Endothelial cell of umbilical vein (primary cell): ENCODE measurements at regions not wholly inside any gene's neighbourhood (a gene's known extent, or its start where the extent isn't known, plus 50 kb on each side); places are given as distances from the start of the nearest gene placed in this dataset.

Source experiments
- BruUV-seq: library from RNA; stranded (reverse); fragments of 400-500 nt; replicated peaks from 2 replicates; lab custom pipeline; 2021; lab: Mats Ljungman, UMichigan
- CTCF ChIA-PET: fragments of 300-600, 350-600 bp; sonication (Branson Sonifier 250); formaldehyde crosslinking; loops from one replicate; lab custom pipeline; 2021; ENCODE audit warnings: antibody characterized with exemption, inconsistent platforms; lab: Charles Lee
- POLR2A ChIA-PET: fragments of 300-600, 350-600 bp; sonication (Branson Sonifier 250); formaldehyde crosslinking; loops from one replicate; lab custom pipeline; 2021; ENCODE audit warnings: antibody characterized with exemption, inconsistent platforms; lab: Charles Lee
- DNase-seq: peaks from one replicate; pipeline ENCODE4 v3.0.0-alpha.2; 2011; ENCODE audit warnings: low read depth, low spot score
- FAIRE-seq: peaks from 2 replicates; lab custom pipeline; 2011; peaks lifted over from hg19 to GRCh38; lab: Jason Lieb, UNC
- H2AFZ ChIP-seq: 2 replicates; pipeline ENCODE4 v1.6.0; 2012; ENCODE audit warnings: low read depth, low read length, control low read depth, inconsistent platforms
- H3K27ac ChIP-seq: 2 replicates; pipeline ENCODE4 v1.5.1; 2011; ENCODE audit warnings: low read depth, mild to moderate bottlenecking, control low read depth, low read length, moderate library complexity; ENCODE audit not compliant: insufficient read depth
- H3K27me3 ChIP-seq, 2 experiments: 2 replicates each; pipeline versions ENCODE4 v1.6.0 to v1.6.1; 2011; ENCODE audit warnings: low read length in 2 of 2, mixed read lengths in 1 of 2; ENCODE audit not compliant: control insufficient read depth in 2 of 2, insufficient read depth in 2 of 2
- H3K36me3 ChIP-seq, 2 experiments: 2 replicates in 1 of 2; 3 replicates in 1 of 2; pipeline ENCODE4 v1.5.1; 2011; ENCODE audit warnings: low read length in 2 of 2, mild to moderate bottlenecking in 1 of 2, moderate library complexity in 1 of 2; ENCODE audit not compliant: control insufficient read depth in 2 of 2, insufficient read depth in 2 of 2; ENCODE audit errors: extremely low read depth in 1 of 2
- H3K4me1 ChIP-seq: 3 replicates; pipeline ENCODE4 v1.5.1; 2011; ENCODE audit warnings: mild to moderate bottlenecking, low read length; ENCODE audit not compliant: control insufficient read depth, insufficient read depth; ENCODE audit errors: extremely low read depth
- H3K4me2 ChIP-seq: 2 replicates; pipeline ENCODE4 v1.6.1; 2011; ENCODE audit warnings: low read length, control low read depth, mixed read lengths; ENCODE audit not compliant: insufficient read depth
- H3K4me3 ChIP-seq, 3 experiments: fragments of 200-600 bp in 1 of 3; sonication (generic), shearing (Covaris generic) in 1 of 3; replicated peaks in 1 of 3; 2 replicates each; pipeline ENCODE4 v1.5.1; 2011 to 2016; ENCODE audit warnings: control low read depth in 3 of 3, low read length in 3 of 3, mild to moderate bottlenecking in 2 of 3, inconsistent platforms in 1 of 3, low read depth in 1 of 3, moderate library complexity in 1 of 3; ENCODE audit not compliant: insufficient read depth in 1 of 3
- H3K79me2 ChIP-seq: 2 replicates; pipeline ENCODE4 v1.6.0; 2012; ENCODE audit warnings: low read length, inconsistent platforms; ENCODE audit not compliant: control insufficient read depth, insufficient read depth
- H3K9ac ChIP-seq: replicated peaks from 2 replicates; pipeline ENCODE3; 2011; ENCODE audit warnings: low read length, control low read depth; ENCODE audit not compliant: insufficient read depth; ENCODE audit errors: extremely low read depth
- H3K9me1 ChIP-seq: replicated peaks from 3 replicates; pipeline ENCODE4 v1.6.0; 2011; ENCODE audit warnings: mild to moderate bottlenecking, low read length; ENCODE audit not compliant: control insufficient read depth, insufficient read depth; ENCODE audit errors: extremely low read depth
- H3K9me3 ChIP-seq: replicated peaks from 2 replicates; pipeline ENCODE4 v1.5.1; 2012; ENCODE audit warnings: low read length, inconsistent platforms; ENCODE audit not compliant: control insufficient read depth, insufficient read depth
- H4K20me1 ChIP-seq: replicated peaks from 2 replicates; pipeline ENCODE3; 2011; ENCODE audit warnings: mild to moderate bottlenecking, low read length; ENCODE audit not compliant: control insufficient read depth, insufficient read depth; ENCODE audit errors: extremely low read depth
- FOS ChIP-seq: IDR thresholded peaks from 2 replicates; pipeline ENCODE4 v1.6.1; 2011; ENCODE audit warnings: mild to moderate bottlenecking, low read length, moderate library complexity, borderline replicate concordance; ENCODE audit not compliant: insufficient read depth
- GATA2 ChIP-seq: IDR thresholded peaks from 2 replicates; pipeline ENCODE4 v1.7.0; 2011; ENCODE audit warnings: low read depth, mild to moderate bottlenecking, moderate library complexity, mixed read lengths, low read length; ENCODE audit not compliant: insufficient read length, insufficient read depth
- JUN ChIP-seq: IDR thresholded peaks from 2 replicates; pipeline ENCODE4 v1.6.1; 2011; ENCODE audit warnings: borderline replicate concordance, low read depth; ENCODE audit not compliant: insufficient read length, insufficient read depth
- MYC ChIP-seq: IDR thresholded peaks from one replicate; pipeline ENCODE4 v1.6.1; 2011; ENCODE audit warnings: mild to moderate bottlenecking, low read depth, low read length
- POLR2A ChIP-seq: IDR thresholded peaks from 2 replicates; pipeline ENCODE4 v1.6.1; 2012; ENCODE audit warnings: low read depth, mild to moderate bottlenecking, control low read depth, low read length
- POLR2AphosphoS5 ChIP-seq: IDR thresholded peaks from 2 replicates; pipeline ENCODE4 v1.6.1; 2012; ENCODE audit warnings: low read depth, mild to moderate bottlenecking, control low read depth, low read length, moderate library complexity; ENCODE audit not compliant: insufficient read depth
- dilution Hi-C: fragments of 300-500 bp; cut with MboI; formaldehyde crosslinking; loops from one replicate; pipeline ENCODE4 v1.15.0; 2019; ENCODE audit warnings: low sequenced_read_pairs; ENCODE audit not compliant: extremely low pct_ligation_motif_present
- intact Hi-C: fragments of 100-400 bp; cut with micrococcal nuclease; formaldehyde crosslinking; loops from one replicate; pipeline ENCODE4 v1.10.0; 2022
- TF ChIP-seq, protein P1 (sequence below): IDR thresholded peaks from 2 replicates; pipeline ENCODE4 v1.6.1; 2011; ENCODE audit not compliant: insufficient read depth, insufficient read length
- TF ChIP-seq, protein P2 (sequence below), 2 donors: IDR thresholded peaks; 1 replicate in 1 of 2; 2 replicates in 1 of 2; pipeline ENCODE4 v1.5.1; 2011; ENCODE audit warnings: low read length in 2 of 2, mild to moderate bottlenecking in 2 of 2, moderate library complexity in 2 of 2, control low read depth in 1 of 2, inconsistent platforms in 1 of 2, low read depth in 1 of 2; ENCODE audit not compliant: insufficient read depth in 1 of 2; ENCODE audit errors: extremely low read depth in 1 of 2

DNA sequence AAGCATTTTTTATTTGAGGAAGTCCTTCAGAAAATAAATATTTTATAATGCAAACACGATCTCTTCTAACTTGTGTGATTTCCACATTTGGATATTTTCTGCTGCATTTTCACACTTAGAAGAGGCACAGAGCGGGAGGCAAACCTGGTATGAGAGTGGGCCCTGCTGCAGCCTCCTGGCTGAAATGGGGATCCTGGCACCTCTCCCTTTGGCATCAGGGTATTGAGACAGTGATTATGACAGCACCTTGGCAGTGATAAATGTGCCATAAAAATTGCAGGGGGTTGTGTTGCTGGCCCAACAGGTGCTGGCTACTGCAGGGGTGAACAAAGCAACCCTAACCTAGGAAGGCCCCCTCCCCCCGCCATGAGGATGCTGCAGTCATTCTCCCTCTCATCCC is 128.6 kb downstream of the TSN start:
- CTCF ChIA-PET = no interaction called here
- no peak overlapping the region for H3K27ac ChIP-seq
- POLR2A ChIA-PET = no interaction called here
- no peaks in the 10 kb centered on the region for H3K4me1 ChIP-seq
- H2AFZ ChIP-seq = no peak overlapping the region
- H3K9me1 ChIP-seq = no peaks in the 10 kb centered on the region
- H3K4me2 ChIP-seq = no peak overlapping the region
- no peaks in the 10 kb centered on the region for H3K36me3 ChIP-seq
- no TSS peak for BruUV-seq
- H4K20me1 ChIP-seq = no peaks in the 10 kb centered on the region
- TF ChIP-seq POLR2AphosphoS5 = no peak
- DNase-seq (no peak), FAIRE-seq (no peak)
- H3K79me2 ChIP-seq = no peaks in the 10 kb centered on the region
- H3K27me3 ChIP-seq = no peaks in the 10 kb centered on the region
- H3K9ac ChIP-seq = no peak overlapping the region
- H3K9me3 ChIP-seq = no peaks in the 10 kb centered on the region
- dilution Hi-C loops (no loop called here), intact Hi-C loops (no loop called here)
- no peak overlapping the region for H3K4me3 ChIP-seq

- CTCF ChIA-PET = no interaction called here
- DNase-seq = no peak
Observed at GRCh38 chr2:121884511-121884921, 129.1 kb downstream of the TSN start.

More at GRCh38 chr2:121884511-121884921, 129.1 kb downstream of the TSN start:
- Histone ChIP-seq H3K79me2 (no peaks in the 10 kb centered on the region), H3K27me3 (no peaks in the 10 kb centered on the region), H3K9me3 (no peaks in the 10 kb centered on the region), H3K27ac (no peak overlapping the region), H3K4me3 (no peak overlapping the region), H3K9me1 (no peaks in the 10 kb centered on the region), H3K4me1 (no peaks in the 10 kb centered on the region), H2AFZ (no peak overlapping the region), H4K20me1 (no peaks in the 10 kb centered on the region), H3K9ac (no peak overlapping the region), H3K4me2 (no peak overlapping the region), H3K36me3 (no peaks in the 10 kb centered on the region)
- no peak for FAIRE-seq
- dilution Hi-C loops = no loop called here
- intact Hi-C loops = no loop called here
- no peak for TF ChIP-seq GATA2
- TF ChIP-seq, protein P1, sequence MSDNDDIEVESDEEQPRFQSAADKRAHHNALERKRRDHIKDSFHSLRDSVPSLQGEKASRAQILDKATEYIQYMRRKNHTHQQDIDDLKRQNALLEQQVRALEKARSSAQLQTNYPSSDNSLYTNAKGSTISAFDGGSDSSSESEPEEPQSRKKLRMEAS = no peak
- TF ChIP-seq POLR2AphosphoS5 = no peak
- TF ChIP-seq JUN = no peak
- TF ChIP-seq, protein P2, sequence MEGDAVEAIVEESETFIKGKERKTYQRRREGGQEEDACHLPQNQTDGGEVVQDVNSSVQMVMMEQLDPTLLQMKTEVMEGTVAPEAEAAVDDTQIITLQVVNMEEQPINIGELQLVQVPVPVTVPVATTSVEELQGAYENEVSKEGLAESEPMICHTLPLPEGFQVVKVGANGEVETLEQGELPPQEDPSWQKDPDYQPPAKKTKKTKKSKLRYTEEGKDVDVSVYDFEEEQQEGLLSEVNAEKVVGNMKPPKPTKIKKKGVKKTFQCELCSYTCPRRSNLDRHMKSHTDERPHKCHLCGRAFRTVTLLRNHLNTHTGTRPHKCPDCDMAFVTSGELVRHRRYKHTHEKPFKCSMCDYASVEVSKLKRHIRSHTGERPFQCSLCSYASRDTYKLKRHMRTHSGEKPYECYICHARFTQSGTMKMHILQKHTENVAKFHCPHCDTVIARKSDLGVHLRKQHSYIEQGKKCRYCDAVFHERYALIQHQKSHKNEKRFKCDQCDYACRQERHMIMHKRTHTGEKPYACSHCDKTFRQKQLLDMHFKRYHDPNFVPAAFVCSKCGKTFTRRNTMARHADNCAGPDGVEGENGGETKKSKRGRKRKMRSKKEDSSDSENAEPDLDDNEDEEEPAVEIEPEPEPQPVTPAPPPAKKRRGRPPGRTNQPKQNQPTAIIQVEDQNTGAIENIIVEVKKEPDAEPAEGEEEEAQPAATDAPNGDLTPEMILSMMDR (IDR thresholded peaks at IDR 0.05; ENCODE audit: extremely low read depth in 1 of 2, insufficient read depth in 1 of 2, low read depth in 1 of 2, low read length in 2 of 2) = no peak
- no peak for TF ChIP-seq FOS
- TF ChIP-seq MYC = no peak
- no peak for TF ChIP-seq POLR2A
- POLR2A ChIA-PET = no interaction called here
- no TSS peak for BruUV-seq
